ENCODE measurements at regions not wholly inside any gene's neighbourhood (a gene's known extent, or its start where the extent isn't known, plus 50 kb on each side); places are given as distances from the start of the nearest gene placed in this dataset.

- TF ChIP-seq CTBP2 (IDR thresholded peaks at IDR 0.05; ENCODE audit: borderline replicate concordance, insufficient read depth, insufficient read length, low read length) (peak; percentile 61), JUN (IDR thresholded peaks at IDR 0.05; ENCODE audit: low read depth, low read length) (no peak), BCL11A (IDR thresholded peaks at IDR 0.05; ENCODE audit: low read depth in 2 of 2, low read length in 2 of 2) (no peak), POLR2AphosphoS5 (IDR thresholded peaks at IDR 0.05; ENCODE audit: low read depth, low read length) (0 out of 2 replicates have a peak, but pooled peaks have one; percentile 29), SUZ12 (IDR thresholded peaks at IDR 0.05; ENCODE audit: low read length) (no peak), MAX (IDR thresholded peaks at IDR 0.05) (peak; percentile 54; the same call in 1 of the 2 replicates), FOSL1 (IDR thresholded peaks at IDR 0.05; ENCODE audit: insufficient read depth, low read depth, low read length) (no peak), KDM5A (IDR thresholded peaks at IDR 0.05; ENCODE audit: low read length) (no peak), TEAD4 (IDR thresholded peaks at IDR 0.05; ENCODE audit: low read depth, low read length) (0 out of 2 replicates have a peak, but pooled peaks have one; percentile 1), ATF3 (IDR thresholded peaks at IDR 0.05; ENCODE audit: insufficient read depth, low read depth, low read length) (no peak), GTF2F1 (IDR thresholded peaks at IDR 0.05; ENCODE audit: borderline replicate concordance, low read depth, low read length) (no peak), SP4 (IDR thresholded peaks at IDR 0.05; ENCODE audit: low read length) (no peak), ASH2L (IDR thresholded peaks at IDR 0.05; ENCODE audit: low read length) (peak; percentile 42), CTCF (IDR thresholded peaks at IDR 0.05; ENCODE audit: control extremely low read depth in 1 of 3, insufficient read depth in 1 of 3, low read depth in 1 of 3, low read length in 3 of 3) (no peak), TBP (IDR thresholded peaks at IDR 0.05; ENCODE audit: low read depth, low read length) (no peak), CBX8 (IDR thresholded peaks at IDR 0.05; ENCODE audit: borderline replicate concordance, low read depth, low read length) (no peak), EZH2 (IDR thresholded peaks at IDR 0.05; ENCODE audit: low read depth, low read length, severe bottlenecking) (no peak), YY1 (IDR thresholded peaks at IDR 0.05; ENCODE audit: low read depth, low read length) (0 out of 2 replicates have a peak, but pooled peaks have one; percentile 34), RBBP5 (IDR thresholded peaks at IDR 0.05; ENCODE audit: borderline replicate concordance, low read depth, low read length) (no peak), TAF1 (IDR thresholded peaks at IDR 0.05; ENCODE audit: low read depth, low read length) (0 out of 2 replicates have a peak, but pooled peaks have one; percentile 22), E2F6 (IDR thresholded peaks at IDR 0.05) (peak; percentile 16; the same call in 1 of the 2 replicates)
Measured at GRCh38 chr16:65773301-65773874, 593.1 kb upstream of the CDH5 start (continued).

Measured in H1 (cell line).